ENCODE measurements at regions not wholly inside any gene's neighbourhood (a gene's known extent, or its start where the extent isn't known, plus 50 kb on each side); places are given as distances from the start of the nearest gene placed in this dataset.

DNA sequence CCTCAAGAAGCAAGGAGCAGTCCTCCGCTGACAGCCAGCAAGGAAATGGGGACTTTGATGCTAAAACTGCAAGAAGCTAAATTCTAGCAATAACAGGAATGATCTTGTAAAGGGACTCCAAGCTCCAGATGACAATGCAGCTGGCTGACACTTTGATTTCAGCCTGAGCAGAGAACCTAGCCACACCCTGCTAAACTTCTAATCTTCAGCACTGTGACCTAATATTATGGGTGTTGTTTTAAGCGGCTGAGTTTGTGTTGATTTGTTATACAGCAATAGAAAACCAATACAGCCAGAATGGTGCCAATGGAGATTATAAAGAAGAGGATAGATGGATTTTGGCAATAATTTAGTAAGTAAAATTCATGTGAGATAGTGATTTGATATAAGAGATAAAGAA is 196.7 kb upstream of the SPHKAP start:
- TF ChIP-seq EZH2 (IDR thresholded peaks at IDR 0.05; ENCODE audit: insufficient read depth, poor library complexity, severe bottlenecking) (no peak), EZH2phosphoT487 (IDR thresholded peaks at IDR 0.05; ENCODE audit: insufficient read depth, low read depth) (no peak)
